HG03354 (cell line): ENCODE measurements at regions not wholly inside any gene's neighbourhood (a gene's known extent, or its start where the extent isn't known, plus 50 kb on each side); places are given as distances from the start of the nearest gene placed in this dataset.
"Not testable (repeated sequence)": the region's sequence is repeated elsewhere in the genome, so short reads cannot be mapped to it uniquely, and the experiment has no call there.

Experiments used
- ATAC-seq: cut with Tn5 transposase; IDR thresholded peaks from one replicate; pipeline ENCODE4 v1.9.1; 2021; ENCODE audit warnings: mild to moderate bottlenecking; ENCODE audit not compliant: unreplicated experiment, poor library complexity, severe bottlenecking

- ATAC-seq, result no peak
These were observed 95.0 kb upstream of the MLN start for GRCh38 chr6:33898771-33899170.

DNA sequence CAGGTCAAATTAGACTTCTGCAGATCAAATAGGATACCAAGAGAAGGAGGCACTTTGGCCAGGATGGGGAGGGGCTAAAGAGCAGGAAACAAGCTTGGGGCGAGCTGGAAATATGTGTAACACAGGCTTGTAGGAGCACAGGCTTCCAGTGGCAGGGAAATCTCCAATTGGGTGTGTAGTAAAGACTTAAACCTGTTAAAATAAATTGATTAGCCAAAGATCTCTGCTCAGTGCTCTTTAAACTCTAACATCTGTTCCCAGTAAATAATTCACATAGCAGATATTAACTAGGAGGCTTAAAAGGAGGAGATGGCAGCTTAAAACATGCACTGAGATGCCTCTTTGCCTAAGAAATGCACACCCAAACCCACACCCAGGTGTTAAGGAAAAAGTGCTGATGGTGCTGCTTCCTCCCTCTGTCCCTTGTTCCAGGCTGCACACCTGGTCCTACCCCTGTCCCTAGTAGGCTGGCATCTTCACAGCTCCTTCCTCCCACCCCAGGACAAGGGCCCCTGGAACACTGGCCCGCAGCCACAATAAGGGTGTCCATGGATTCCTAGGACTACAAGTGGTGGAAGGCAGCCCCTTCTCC lies 93.5 kb upstream of the MLN start:
- no peak for ATAC-seq

- no peak for ATAC-seq
These were observed 92.8 kb upstream of the MLN start for GRCh38 chr6:33896391-33897188.

DNA sequence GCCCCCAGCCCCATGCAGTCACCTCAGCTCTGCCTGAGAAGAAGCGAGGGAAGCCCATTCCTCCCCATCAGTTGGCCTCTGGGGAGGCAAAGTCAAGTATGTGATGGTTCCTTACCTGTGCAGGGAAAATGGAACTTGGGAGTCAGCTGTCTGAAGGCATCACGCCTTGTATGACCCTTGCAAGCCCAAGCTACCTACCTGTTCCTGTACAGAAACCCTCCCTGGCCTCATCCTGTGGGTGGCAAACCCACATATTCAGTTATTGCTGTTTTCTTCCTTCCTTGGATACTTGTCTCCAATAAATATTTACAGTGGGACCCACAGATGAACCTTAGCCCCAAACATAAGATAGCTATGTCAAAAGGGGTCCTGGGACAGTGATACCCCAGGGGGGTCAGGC lies 92.2 kb upstream of the MLN start:
- ATAC-seq, result no peak

DNA sequence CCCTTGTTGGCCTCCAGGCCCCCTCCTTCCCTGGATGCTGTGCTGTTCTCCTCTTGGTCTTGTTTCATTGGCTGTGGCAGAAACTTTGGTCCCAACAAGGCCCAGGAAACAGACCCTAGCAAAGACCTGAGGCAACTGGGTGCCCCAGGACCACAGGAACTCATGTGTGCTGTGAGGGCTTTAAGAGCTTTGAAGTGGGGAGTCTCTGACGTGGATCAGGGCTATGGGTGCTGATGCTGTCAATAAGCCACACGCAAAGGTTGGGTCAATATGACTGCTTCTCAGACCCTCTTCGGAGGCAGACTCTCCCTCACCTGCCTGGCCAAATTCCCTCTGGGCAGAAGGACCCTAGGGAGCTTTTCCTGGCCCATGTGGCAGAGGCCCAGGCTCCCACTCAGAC lies 91.5 kb upstream of the MLN start:
- no peak for ATAC-seq

DNA sequence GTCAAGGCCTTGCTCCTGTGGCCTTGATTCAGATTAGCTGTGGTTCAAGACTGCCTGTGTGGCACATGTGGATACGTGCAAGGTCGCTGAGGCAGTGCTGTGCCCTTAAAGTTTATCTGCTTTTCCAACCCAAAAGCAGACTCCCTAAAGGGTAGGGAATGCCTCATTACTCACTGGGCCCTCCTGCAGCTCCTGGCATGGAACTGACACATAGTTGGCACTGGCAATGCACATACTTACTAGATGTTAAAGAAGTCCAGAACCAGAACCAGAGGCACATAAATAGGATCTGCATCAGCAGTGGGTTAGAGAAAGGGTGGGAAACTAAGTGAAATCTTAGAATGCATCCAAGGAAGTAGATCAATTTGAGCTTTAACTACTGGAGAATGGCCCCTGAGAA lies 90.6 kb upstream of the MLN start:
- no peak for ATAC-seq

DNA sequence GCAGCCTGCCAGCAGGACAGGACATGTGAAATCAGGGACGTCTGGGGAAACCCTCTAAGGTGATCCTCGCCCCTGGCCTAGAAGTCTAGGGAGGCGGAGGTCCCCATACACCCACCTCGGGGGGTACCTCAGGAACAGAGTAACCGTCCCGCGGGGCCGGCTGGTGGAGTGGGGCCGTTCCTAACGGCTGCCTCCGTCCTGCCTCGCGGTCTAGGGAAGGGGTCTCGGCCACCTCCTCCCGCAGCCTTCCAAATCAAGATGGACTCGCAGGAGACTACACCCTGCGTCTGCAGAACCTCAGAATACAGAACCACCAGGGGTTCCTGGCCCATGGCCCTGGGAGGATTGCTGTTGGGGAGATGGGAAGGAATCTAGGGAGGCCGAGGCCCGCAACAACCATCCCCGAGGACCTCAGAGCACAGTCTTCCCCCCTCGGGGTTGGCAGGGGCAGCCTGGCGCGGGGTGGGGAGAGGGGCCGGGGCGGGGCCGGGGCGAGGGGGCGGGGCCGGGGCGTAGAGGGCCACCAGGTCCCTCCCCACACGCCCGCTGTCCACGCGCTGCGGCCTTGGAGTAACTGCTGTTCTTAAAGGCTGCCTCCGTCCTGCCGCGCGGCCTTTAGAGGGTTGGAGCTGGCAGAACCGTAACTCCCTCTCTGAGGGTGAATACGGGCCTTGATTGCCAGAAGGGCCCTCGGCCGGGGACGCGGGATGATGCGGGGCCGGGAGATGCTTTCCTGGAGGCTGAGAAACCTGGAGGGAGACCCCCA lies 89.0 kb upstream of the MLN start:
- no peak for ATAC-seq

DNA sequence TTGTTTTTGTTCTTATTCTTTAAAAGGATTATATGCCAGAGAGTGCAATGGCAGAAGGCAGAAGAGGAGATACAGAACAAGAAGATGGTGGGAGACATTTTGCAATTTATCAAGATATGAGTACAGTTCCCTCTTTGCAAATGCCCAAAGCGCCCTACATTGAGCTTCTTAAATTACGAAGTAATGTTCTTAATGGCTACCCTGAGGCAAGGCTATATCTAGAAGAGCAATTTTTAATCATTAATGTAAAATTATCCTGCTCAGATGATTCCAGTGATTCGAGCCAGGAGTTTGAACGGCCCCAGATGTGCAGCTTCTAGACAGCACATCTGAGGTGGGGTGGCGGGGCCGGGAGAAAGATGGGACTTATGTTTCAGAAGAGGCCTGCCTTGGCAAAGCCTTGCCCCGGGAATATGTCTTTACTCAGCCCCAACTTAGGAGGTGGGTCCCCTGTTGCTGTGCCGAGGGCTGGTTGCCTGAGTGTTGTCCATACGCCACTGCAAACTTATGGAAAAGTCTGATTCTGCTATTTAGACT lies 84.9 kb upstream of the MLN start:
- no peak for ATAC-seq

GRCh38 chr6:33888183-33888582 lies 84.4 kb upstream of the MLN start:
- ATAC-seq, result no peak

DNA sequence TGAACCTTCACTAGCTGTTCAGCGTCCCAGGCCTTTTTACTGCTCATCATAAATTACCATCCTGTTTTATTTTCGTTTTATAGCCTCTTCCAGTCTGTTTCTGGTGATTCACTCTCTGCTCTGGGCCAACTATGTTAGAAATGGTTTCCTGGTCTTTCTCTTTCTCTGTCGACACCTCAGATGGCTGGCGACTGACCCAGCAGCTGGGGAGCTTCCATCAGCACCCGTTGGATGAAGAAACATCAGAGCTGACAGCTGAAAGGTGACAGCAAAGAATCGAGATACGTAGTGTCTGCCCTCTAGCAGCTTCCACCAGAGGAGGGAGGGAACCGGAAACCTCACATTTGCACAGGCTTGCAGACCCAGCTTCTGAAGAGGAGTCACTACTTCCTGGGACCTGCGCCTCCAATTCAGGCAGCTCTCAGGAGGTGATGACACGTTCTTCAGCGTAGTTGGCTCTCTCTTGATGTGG lies 82.9 kb upstream of the MLN start:
- ATAC-seq, result no peak

- no peak for ATAC-seq
These were observed 81.6 kb upstream of the MLN start for GRCh38 chr6:33885132-33886057.

- not testable (repeated sequence) for ATAC-seq
These were observed 79.8 kb upstream of the MLN start for GRCh38 chr6:33883621-33884020.

DNA sequence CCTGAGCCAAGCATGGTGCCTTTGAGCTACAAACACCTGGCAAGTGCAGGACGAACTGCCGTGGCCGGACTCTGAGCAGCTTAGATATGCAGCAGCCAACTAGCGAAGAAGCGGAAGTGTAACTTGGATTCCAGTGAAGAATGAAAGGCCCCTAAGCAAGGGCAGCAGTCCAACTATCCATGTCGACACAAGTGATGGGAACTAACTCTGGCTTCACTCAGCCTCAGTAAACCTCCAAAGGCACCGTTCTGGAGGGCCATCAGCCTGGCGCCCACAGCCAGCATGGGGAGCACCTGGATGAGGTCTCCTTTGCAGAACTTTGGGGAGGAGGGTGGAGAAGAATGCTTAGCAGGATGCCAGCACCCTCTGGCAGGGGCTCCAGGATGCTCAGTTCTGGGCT lies 78.4 kb upstream of the MLN start:
- no peak for ATAC-seq

DNA sequence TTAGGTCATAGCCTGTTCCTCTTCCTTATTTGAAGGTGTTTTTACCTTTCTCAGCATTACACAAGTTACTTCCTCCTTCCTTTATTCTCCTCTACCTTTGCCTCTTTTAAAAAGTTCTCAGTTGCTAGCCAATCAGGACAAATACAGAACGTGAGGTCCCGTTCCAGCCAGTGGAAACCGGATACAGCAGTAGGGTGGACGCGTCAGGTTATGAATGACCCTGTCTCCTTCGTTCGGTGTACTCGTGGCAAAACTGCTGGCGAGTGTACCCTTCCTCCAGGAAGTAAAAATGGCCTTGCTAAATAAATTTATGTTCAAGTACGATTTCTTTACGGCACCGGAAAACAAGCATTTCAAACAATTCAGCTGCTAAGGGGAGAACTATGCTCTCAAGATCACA lies 77.0 kb upstream of the MLN start:
- ATAC-seq, result no peak

- no peak for ATAC-seq
These were observed 76.4 kb upstream of the MLN start for GRCh38 chr6:33880104-33880678.

DNA sequence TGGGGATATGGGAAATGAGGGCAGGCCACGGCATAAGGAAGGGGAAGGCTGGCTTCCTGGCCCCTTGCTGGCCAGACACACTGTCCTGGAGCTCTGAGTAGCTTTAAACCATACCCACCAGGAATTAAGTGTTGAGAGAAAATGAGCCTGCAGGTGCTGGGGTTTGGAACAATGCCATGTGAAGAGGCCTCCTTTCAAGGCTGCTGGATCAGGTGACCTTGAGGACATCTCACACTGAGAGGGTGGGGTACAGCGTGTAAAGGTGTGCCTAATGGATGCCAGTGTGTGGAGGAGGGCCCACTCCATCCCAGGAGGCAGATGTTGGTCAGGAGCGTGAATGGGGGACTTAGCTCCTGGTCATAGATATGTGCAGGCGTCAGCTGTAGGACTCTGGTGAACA lies 74.8 kb upstream of the MLN start:
- ATAC-seq, result no peak

DNA sequence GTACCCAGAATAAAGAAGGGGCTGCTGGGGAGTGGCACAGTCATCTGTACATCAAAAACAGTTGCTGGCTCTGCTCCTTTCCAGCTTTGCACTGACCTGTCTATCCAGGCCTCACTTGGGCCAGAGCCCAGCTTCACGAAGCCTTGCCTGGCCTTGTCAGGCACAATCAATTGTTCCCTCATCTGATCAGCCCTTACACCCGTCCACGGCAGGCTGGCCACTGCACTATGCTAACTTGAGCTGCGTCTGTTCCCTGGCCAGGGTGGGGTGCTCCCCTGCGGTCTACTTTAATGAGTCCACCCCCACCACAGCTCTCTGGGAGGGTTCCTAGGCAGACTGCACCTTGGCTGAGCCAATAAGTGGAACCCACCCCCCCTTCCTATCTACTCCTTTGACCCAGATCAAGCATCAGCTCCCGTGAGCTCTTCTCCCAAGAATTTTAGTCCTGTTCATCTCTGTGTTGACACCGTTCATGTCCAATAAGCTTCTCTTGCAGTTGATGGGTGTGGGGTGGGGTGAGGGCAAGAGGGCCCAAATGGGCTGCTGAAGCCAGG lies 74.3 kb upstream of the MLN start:
- no peak for ATAC-seq

DNA sequence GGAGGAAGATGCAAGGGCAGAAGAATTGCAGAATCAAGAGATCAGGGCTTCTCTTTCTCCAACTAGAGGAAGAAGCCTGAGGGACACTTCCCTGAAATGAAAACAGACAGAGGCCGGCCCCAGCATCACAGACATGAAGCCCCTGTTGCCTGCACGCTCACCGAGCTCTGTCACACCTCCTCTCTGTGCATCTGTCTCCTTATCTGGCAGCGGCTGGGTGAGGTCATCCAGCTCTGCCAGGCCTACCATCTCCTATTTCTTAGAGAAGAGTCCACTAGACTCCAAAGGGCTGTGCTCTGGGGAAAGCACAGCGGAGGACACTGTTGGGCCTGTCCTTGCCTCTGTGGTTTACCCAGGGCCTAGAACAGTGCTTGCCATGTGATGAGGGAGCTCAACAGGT lies 71.9 kb upstream of the MLN start:
- ATAC-seq, result no peak

- ATAC-seq, result no peak
These were observed 71.4 kb upstream of the MLN start for GRCh38 chr6:33875141-33875581.
